Panc1 (cell line): ENCODE measurements at regions not wholly inside any gene's neighbourhood (a gene's known extent, or its start where the extent isn't known, plus 50 kb on each side); places are given as distances from the start of the nearest gene placed in this dataset.

ENCODE experiments used
- ATAC-seq: fragments of 200-7000 bp; cut with Tn5 transposase; 2 replicates; pipeline ENCODE4 v1.9.1; 2020; ENCODE audit warnings: mild to moderate bottlenecking, moderate library complexity
- BruUV-seq: library from RNA; stranded (reverse); fragments of 400-500 nt; replicated peaks from 2 replicates; lab custom pipeline; 2021; lab: Mats Ljungman, UMichigan
- CTCF ChIA-PET: fragments of 300-600 bp; sonication (Branson Sonifier 250); formaldehyde crosslinking; loops from one replicate; lab custom pipeline; 2022; ENCODE audit warnings: antibody characterized with exemption; lab: Charles Lee
- POLR2A ChIA-PET: fragments of 300-600 bp; sonication (Branson Sonifier 250); formaldehyde crosslinking; loops from one replicate; lab custom pipeline; 2022; ENCODE audit warnings: antibody characterized with exemption; lab: Charles Lee
- DNase-seq: peaks from one replicate; pipeline ENCODE4 v3.0.0-alpha.2; 2010; ENCODE audit warnings: low read depth, low spot score
- H3K27ac ChIP-seq: 2 replicates; pipeline ENCODE4 v1.5.1; 2011; ENCODE audit warnings: mild to moderate bottlenecking, low read length, inconsistent platforms
- H3K27me3 ChIP-seq: fragments of 200-500 bp; sonication (Bioruptor generic); 2 replicates; pipeline ENCODE4 v1.6.0; 2014; ENCODE audit warnings: low read length, inconsistent platforms; ENCODE audit not compliant: control insufficient read depth, insufficient read depth
- H3K36me3 ChIP-seq: fragments of 200-500 bp; sonication (Bioruptor generic); 2 replicates; pipeline ENCODE4 v1.5.1; 2014; ENCODE audit warnings: inconsistent platforms, mild to moderate bottlenecking, low read length, moderate library complexity; ENCODE audit not compliant: control insufficient read depth, insufficient read depth
- H3K4me1 ChIP-seq: 2 replicates; pipeline ENCODE4 v1.5.1; 2011; ENCODE audit warnings: inconsistent platforms, mild to moderate bottlenecking, low read length, moderate library complexity; ENCODE audit not compliant: control insufficient read depth, insufficient read depth
- H3K4me3 ChIP-seq, 2 experiments: 2 replicates each; pipeline ENCODE4 v1.5.1; 2011 to 2012; ENCODE audit warnings: low read depth in 2 of 2, low read length in 2 of 2, mild to moderate bottlenecking in 2 of 2, inconsistent platforms in 1 of 2, moderate library complexity in 1 of 2
- H3K9me3 ChIP-seq: fragments of 200-500 bp; sonication (Bioruptor generic); 2 replicates; pipeline ENCODE4 v1.5.1; 2014; ENCODE audit warnings: low read depth, mild to moderate bottlenecking, inconsistent platforms, low read length, moderate library complexity; ENCODE audit not compliant: control insufficient read depth, insufficient read depth
- POLR2AphosphoS5 ChIP-seq: IDR thresholded peaks from 2 replicates; pipeline ENCODE4 v1.6.1; 2012; ENCODE audit warnings: mild to moderate bottlenecking, low read depth, low read length, moderate library complexity
- REST ChIP-seq, 2 experiments: IDR thresholded peaks; 2 replicates each; pipeline ENCODE4 v1.6.1; 2011 to 2012; ENCODE audit warnings: low read depth in 2 of 2, control low read depth in 1 of 2, low read length in 1 of 2, mild to moderate bottlenecking in 1 of 2, moderate library complexity in 1 of 2; ENCODE audit not compliant: insufficient read depth in 1 of 2
- SIN3A ChIP-seq: IDR thresholded peaks from 2 replicates; pipeline ENCODE4 v1.6.1; 2012; ENCODE audit warnings: low read depth, mild to moderate bottlenecking, low read length, moderate library complexity, borderline replicate concordance; ENCODE audit not compliant: insufficient read depth
- TCF7L2 ChIP-seq: IDR thresholded peaks from 2 replicates; pipeline ENCODE4 v1.6.1; 2011; ENCODE audit warnings: mild to moderate bottlenecking, low read depth, low read length, inconsistent platforms
- in situ Hi-C: cut with HindIII; loops from 2 replicates; pipeline ENCODE4 v1.10.0; 2016; ENCODE audit warnings: low sequenced_read_pairs, low pct_unique_long_range_greater_than_20kb
- intact Hi-C: fragments of 100-400 bp; cut with micrococcal nuclease; formaldehyde crosslinking; loops from one replicate; pipeline ENCODE4 v1.10.0; 2022; ENCODE audit not compliant: unreplicated experiment
- TF ChIP-seq, protein P1 (sequence below): fragments of 450-650 bp; IDR thresholded peaks from 2 replicates; pipeline ENCODE4 v1.5.1; 2017; ENCODE audit warnings: mild to moderate bottlenecking

- DNase-seq (no peak), ATAC-seq (no peak)
- BruUV-seq, result no TSS peak
- CTCF ChIA-PET, result no interaction called here
- no peak overlapping the region for H3K27ac ChIP-seq
- in situ Hi-C loops (no loop called here), intact Hi-C loops (no loop called here)
- no peak overlapping the region for H3K4me3 ChIP-seq
- no peaks in the 10 kb centered on the region for H3K36me3 ChIP-seq
- TF ChIP-seq POLR2AphosphoS5, result no peak
- TF ChIP-seq SIN3A, result no peak
- TF ChIP-seq, protein P1, sequence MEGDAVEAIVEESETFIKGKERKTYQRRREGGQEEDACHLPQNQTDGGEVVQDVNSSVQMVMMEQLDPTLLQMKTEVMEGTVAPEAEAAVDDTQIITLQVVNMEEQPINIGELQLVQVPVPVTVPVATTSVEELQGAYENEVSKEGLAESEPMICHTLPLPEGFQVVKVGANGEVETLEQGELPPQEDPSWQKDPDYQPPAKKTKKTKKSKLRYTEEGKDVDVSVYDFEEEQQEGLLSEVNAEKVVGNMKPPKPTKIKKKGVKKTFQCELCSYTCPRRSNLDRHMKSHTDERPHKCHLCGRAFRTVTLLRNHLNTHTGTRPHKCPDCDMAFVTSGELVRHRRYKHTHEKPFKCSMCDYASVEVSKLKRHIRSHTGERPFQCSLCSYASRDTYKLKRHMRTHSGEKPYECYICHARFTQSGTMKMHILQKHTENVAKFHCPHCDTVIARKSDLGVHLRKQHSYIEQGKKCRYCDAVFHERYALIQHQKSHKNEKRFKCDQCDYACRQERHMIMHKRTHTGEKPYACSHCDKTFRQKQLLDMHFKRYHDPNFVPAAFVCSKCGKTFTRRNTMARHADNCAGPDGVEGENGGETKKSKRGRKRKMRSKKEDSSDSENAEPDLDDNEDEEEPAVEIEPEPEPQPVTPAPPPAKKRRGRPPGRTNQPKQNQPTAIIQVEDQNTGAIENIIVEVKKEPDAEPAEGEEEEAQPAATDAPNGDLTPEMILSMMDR, result no peak
- TF ChIP-seq TCF7L2, result no peak
- no peak for TF ChIP-seq REST (IDR thresholded peaks at IDR 0.05; ENCODE audit: insufficient read depth in 1 of 2, low read depth in 2 of 2, low read length in 1 of 2)
- no peaks in the 10 kb centered on the region for H3K9me3 ChIP-seq
- no peaks in the 10 kb centered on the region for H3K4me1 ChIP-seq
- POLR2A ChIA-PET, result no interaction called here
- no peaks in the 10 kb centered on the region for H3K27me3 ChIP-seq
Measured at GRCh38 chr15:25987638-25988037, 124.5 kb upstream of the ATP10A start.

- BruUV-seq, result no TSS peak
- Histone ChIP-seq H3K4me1 (no peaks in the 10 kb centered on the region), H3K36me3 (no peaks in the 10 kb centered on the region), H3K27me3 (no peaks in the 10 kb centered on the region), H3K27ac (no peak overlapping the region), H3K9me3 (no peaks in the 10 kb centered on the region), H3K4me3 (no peak overlapping the region)
- ChIA-PET POLR2A (no interaction called here), CTCF (no interaction called here)
- in situ Hi-C loops, result no loop called here
- TF ChIP-seq TCF7L2 (no peak), POLR2AphosphoS5 (no peak), SIN3A (no peak), REST (IDR thresholded peaks at IDR 0.05; ENCODE audit: insufficient read depth in 1 of 2, low read depth in 2 of 2, low read length in 1 of 2) (no peak)
- TF ChIP-seq, protein P1, result no peak
- ATAC-seq (no peak), DNase-seq (no peak)
- intact Hi-C loops, result no loop called here
Measured at GRCh38 chr15:25985165-25985564, 122.0 kb upstream of the ATP10A start.
